Panc1 (cell line): ENCODE measurements at regions not wholly inside any gene's neighbourhood (a gene's known extent, or its start where the extent isn't known, plus 50 kb on each side); places are given as distances from the start of the nearest gene placed in this dataset.

ENCODE experiments used
- ATAC-seq: fragments of 200-7000 bp; cut with Tn5 transposase; 2 replicates; pipeline ENCODE4 v1.9.1; 2020; ENCODE audit warnings: mild to moderate bottlenecking, moderate library complexity
- BruUV-seq: library from RNA; stranded (reverse); fragments of 400-500 nt; replicated peaks from 2 replicates; lab custom pipeline; 2021; lab: Mats Ljungman, UMichigan
- CTCF ChIA-PET: fragments of 300-600 bp; sonication (Branson Sonifier 250); formaldehyde crosslinking; loops from one replicate; lab custom pipeline; 2022; ENCODE audit warnings: antibody characterized with exemption; lab: Charles Lee
- POLR2A ChIA-PET: fragments of 300-600 bp; sonication (Branson Sonifier 250); formaldehyde crosslinking; loops from one replicate; lab custom pipeline; 2022; ENCODE audit warnings: antibody characterized with exemption; lab: Charles Lee
- DNase-seq: peaks from one replicate; pipeline ENCODE4 v3.0.0-alpha.2; 2010; ENCODE audit warnings: low read depth, low spot score
- H3K27ac ChIP-seq: 2 replicates; pipeline ENCODE4 v1.5.1; 2011; ENCODE audit warnings: mild to moderate bottlenecking, low read length, inconsistent platforms
- H3K27me3 ChIP-seq: fragments of 200-500 bp; sonication (Bioruptor generic); 2 replicates; pipeline ENCODE4 v1.6.0; 2014; ENCODE audit warnings: low read length, inconsistent platforms; ENCODE audit not compliant: control insufficient read depth, insufficient read depth
- H3K36me3 ChIP-seq: fragments of 200-500 bp; sonication (Bioruptor generic); 2 replicates; pipeline ENCODE4 v1.5.1; 2014; ENCODE audit warnings: inconsistent platforms, mild to moderate bottlenecking, low read length, moderate library complexity; ENCODE audit not compliant: control insufficient read depth, insufficient read depth
- H3K4me1 ChIP-seq: 2 replicates; pipeline ENCODE4 v1.5.1; 2011; ENCODE audit warnings: inconsistent platforms, mild to moderate bottlenecking, low read length, moderate library complexity; ENCODE audit not compliant: control insufficient read depth, insufficient read depth
- H3K4me3 ChIP-seq, 2 experiments: 2 replicates each; pipeline ENCODE4 v1.5.1; 2011 to 2012; ENCODE audit warnings: low read depth in 2 of 2, low read length in 2 of 2, mild to moderate bottlenecking in 2 of 2, inconsistent platforms in 1 of 2, moderate library complexity in 1 of 2
- H3K9me3 ChIP-seq: fragments of 200-500 bp; sonication (Bioruptor generic); 2 replicates; pipeline ENCODE4 v1.5.1; 2014; ENCODE audit warnings: low read depth, mild to moderate bottlenecking, inconsistent platforms, low read length, moderate library complexity; ENCODE audit not compliant: control insufficient read depth, insufficient read depth
- POLR2AphosphoS5 ChIP-seq: IDR thresholded peaks from 2 replicates; pipeline ENCODE4 v1.6.1; 2012; ENCODE audit warnings: mild to moderate bottlenecking, low read depth, low read length, moderate library complexity
- SIN3A ChIP-seq: IDR thresholded peaks from 2 replicates; pipeline ENCODE4 v1.6.1; 2012; ENCODE audit warnings: low read depth, mild to moderate bottlenecking, low read length, moderate library complexity, borderline replicate concordance; ENCODE audit not compliant: insufficient read depth
- TCF7L2 ChIP-seq: IDR thresholded peaks from 2 replicates; pipeline ENCODE4 v1.6.1; 2011; ENCODE audit warnings: mild to moderate bottlenecking, low read depth, low read length, inconsistent platforms
- in situ Hi-C: cut with HindIII; loops from 2 replicates; pipeline ENCODE4 v1.10.0; 2016; ENCODE audit warnings: low sequenced_read_pairs, low pct_unique_long_range_greater_than_20kb
- intact Hi-C: fragments of 100-400 bp; cut with micrococcal nuclease; formaldehyde crosslinking; loops from one replicate; pipeline ENCODE4 v1.10.0; 2022; ENCODE audit not compliant: unreplicated experiment
- TF ChIP-seq, protein P1 (sequence below), 2 experiments: IDR thresholded peaks; 2 replicates each; pipeline ENCODE4 v1.6.1; 2011 to 2012; ENCODE audit warnings: low read depth in 2 of 2, control low read depth in 1 of 2, low read length in 1 of 2, mild to moderate bottlenecking in 1 of 2, moderate library complexity in 1 of 2; ENCODE audit not compliant: insufficient read depth in 1 of 2
- TF ChIP-seq, protein P2 (sequence below): fragments of 450-650 bp; IDR thresholded peaks from 2 replicates; pipeline ENCODE4 v1.5.1; 2017; ENCODE audit warnings: mild to moderate bottlenecking

DNA sequence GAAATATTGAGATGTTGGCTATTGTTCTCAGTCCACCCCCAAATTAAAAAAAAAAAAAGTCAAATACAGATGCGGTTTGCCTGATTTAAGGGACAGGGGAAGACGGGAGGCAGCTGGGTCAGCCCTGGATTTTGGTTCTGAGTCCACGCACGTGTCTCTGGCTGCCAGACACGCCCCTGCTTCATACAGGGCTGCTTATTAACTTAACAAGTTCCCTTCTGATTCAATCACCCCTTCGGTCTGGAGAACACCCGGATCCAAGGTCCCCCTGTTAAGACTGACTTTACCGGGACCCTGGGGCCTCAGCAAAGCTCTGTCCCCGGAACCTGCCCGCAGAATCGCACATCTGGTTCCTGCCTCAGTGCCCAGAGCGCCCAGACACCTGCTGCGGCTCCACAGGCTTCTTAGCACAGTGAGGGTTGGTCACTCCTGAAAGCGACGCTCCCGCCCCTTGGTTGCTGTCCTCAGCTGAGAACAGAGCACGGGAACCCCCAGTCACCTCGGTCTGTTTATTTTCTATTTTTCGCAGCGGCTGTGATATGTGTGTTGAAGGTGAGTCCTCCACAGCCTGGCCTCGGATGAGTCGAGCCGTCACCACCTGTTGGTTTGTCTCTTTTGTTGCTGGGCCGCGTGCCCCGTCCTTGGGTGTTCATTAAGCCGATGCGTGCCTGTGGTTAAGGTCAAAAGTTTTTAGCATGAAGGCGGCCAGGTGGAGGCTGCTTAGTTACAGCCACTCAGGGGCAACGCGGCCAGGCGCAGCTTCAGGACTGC is 57.2 kb downstream of the RTP5 start:
- TF ChIP-seq, protein P1, sequence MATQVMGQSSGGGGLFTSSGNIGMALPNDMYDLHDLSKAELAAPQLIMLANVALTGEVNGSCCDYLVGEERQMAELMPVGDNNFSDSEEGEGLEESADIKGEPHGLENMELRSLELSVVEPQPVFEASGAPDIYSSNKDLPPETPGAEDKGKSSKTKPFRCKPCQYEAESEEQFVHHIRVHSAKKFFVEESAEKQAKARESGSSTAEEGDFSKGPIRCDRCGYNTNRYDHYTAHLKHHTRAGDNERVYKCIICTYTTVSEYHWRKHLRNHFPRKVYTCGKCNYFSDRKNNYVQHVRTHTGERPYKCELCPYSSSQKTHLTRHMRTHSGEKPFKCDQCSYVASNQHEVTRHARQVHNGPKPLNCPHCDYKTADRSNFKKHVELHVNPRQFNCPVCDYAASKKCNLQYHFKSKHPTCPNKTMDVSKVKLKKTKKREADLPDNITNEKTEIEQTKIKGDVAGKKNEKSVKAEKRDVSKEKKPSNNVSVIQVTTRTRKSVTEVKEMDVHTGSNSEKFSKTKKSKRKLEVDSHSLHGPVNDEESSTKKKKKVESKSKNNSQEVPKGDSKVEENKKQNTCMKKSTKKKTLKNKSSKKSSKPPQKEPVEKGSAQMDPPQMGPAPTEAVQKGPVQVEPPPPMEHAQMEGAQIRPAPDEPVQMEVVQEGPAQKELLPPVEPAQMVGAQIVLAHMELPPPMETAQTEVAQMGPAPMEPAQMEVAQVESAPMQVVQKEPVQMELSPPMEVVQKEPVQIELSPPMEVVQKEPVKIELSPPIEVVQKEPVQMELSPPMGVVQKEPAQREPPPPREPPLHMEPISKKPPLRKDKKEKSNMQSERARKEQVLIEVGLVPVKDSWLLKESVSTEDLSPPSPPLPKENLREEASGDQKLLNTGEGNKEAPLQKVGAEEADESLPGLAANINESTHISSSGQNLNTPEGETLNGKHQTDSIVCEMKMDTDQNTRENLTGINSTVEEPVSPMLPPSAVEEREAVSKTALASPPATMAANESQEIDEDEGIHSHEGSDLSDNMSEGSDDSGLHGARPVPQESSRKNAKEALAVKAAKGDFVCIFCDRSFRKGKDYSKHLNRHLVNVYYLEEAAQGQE (IDR thresholded peaks at IDR 0.05; ENCODE audit: insufficient read depth in 1 of 2, low read depth in 2 of 2, low read length in 1 of 2): no peak
- no peak for TF ChIP-seq POLR2AphosphoS5
- TF ChIP-seq TCF7L2: no peak
- no peak for TF ChIP-seq SIN3A
- TF ChIP-seq, protein P2, sequence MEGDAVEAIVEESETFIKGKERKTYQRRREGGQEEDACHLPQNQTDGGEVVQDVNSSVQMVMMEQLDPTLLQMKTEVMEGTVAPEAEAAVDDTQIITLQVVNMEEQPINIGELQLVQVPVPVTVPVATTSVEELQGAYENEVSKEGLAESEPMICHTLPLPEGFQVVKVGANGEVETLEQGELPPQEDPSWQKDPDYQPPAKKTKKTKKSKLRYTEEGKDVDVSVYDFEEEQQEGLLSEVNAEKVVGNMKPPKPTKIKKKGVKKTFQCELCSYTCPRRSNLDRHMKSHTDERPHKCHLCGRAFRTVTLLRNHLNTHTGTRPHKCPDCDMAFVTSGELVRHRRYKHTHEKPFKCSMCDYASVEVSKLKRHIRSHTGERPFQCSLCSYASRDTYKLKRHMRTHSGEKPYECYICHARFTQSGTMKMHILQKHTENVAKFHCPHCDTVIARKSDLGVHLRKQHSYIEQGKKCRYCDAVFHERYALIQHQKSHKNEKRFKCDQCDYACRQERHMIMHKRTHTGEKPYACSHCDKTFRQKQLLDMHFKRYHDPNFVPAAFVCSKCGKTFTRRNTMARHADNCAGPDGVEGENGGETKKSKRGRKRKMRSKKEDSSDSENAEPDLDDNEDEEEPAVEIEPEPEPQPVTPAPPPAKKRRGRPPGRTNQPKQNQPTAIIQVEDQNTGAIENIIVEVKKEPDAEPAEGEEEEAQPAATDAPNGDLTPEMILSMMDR: no peak
- no peak for DNase-seq
- Histone ChIP-seq H3K27ac (no peak overlapping the region), H3K4me1 (no peaks in the 10 kb centered on the region), H3K27me3 (no peaks in the 10 kb centered on the region; the same call in 1 of the 2 replicates), H3K9me3 (no peaks in the 10 kb centered on the region), H3K36me3 (no peaks in the 10 kb centered on the region), H3K4me3 (no peak overlapping the region)
- POLR2A ChIA-PET: no interaction called here
- intact Hi-C loops (no loop called here), in situ Hi-C loops (no loop called here)
- no TSS peak for BruUV-seq
- no peak for ATAC-seq
- CTCF ChIA-PET: no interaction called here

DNA sequence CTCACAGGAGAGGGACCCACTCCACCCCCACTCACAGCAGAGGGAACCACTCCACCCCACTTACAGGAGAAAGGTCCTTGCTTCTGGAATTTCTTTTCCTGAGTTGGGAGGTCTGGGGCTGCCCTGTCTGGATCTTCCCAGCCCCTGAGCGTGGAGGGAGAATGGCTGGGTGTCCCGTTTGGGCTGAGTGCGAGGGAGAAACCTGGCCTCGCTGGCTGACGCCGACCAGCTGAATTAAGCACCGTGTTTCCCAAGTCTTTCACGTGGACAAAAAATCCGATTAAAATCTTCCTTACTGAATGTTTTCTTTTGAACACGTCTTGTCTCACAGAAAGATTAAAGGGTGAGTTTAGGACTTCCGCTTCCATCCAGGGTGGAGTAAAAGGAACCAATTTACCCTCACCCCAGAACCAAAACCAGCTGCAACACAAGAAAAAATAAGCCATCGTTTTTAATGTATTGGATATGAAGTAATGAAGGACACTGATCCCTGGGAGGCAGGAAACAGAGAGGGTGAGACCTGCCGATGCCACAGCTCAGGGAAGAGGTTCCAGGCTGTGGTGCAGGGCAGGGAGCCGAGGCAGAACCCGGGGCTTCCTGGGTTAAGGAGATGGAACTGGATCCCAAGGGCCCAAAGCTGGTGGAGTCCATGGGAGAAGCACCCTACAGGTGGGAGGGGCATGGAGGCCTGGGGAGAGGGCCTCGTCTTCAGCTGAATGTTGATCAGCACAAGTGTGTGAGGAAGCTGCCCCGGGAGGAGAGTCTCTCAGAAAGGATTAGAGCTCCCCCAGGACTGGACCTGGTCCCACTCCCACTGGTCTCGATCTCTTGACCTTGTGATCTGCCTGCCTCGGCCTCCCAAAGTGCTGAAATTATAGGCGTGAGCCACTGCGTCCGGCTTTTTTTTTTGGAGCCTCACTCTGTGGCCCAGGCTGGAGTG is 60.3 kb downstream of the RTP5 start:
- POLR2A ChIA-PET: no interaction called here
- Histone ChIP-seq H3K27me3 (no peaks in the 10 kb centered on the region; the same call in 1 of the 2 replicates), H3K36me3 (no peaks in the 10 kb centered on the region), H3K4me1 (peaks cover 6% of the 10 kb centered on the region; the same call in 1 of the 2 replicates), H3K27ac (no peak overlapping the region), H3K9me3 (no peaks in the 10 kb centered on the region), H3K4me3 (no peak overlapping the region)
- intact Hi-C loops (no loop called here), in situ Hi-C loops (no loop called here)
- ATAC-seq (no peak), DNase-seq (no peak)
- TF ChIP-seq TCF7L2 (no peak), SIN3A (no peak), POLR2AphosphoS5 (no peak)
- TF ChIP-seq, protein P1 (IDR thresholded peaks at IDR 0.05; ENCODE audit: insufficient read depth in 1 of 2, low read depth in 2 of 2, low read length in 1 of 2): no peak
- TF ChIP-seq, protein P2: no peak
- no TSS peak for BruUV-seq
- CTCF ChIA-PET: no interaction called here
